Neutrophil (primary cell): ENCODE measurements at regions not wholly inside any gene's neighbourhood (a gene's known extent, or its start where the extent isn't known, plus 50 kb on each side); places are given as distances from the start of the nearest gene placed in this dataset.

Experiments
- H3K27ac ChIP-seq: fragments of 200-600 bp; sonication (generic); 2 replicates; pipeline ENCODE4 v1.5.1; 2016; ENCODE audit warnings: mild to moderate bottlenecking, moderate library complexity
- H3K27me3 ChIP-seq: fragments of 200-600 bp; sonication (generic); 2 replicates; pipeline ENCODE4 v1.6.0; 2016; ENCODE audit warnings: mild to moderate bottlenecking
- H3K36me3 ChIP-seq: fragments of 200-600 bp; sonication (generic); 2 replicates; pipeline ENCODE4 v1.5.1; 2017
- H3K4me1 ChIP-seq, 2 experiments: fragments of 200-600 bp in 1 of 2; sonication (generic) in 1 of 2; 1 replicate in 1 of 2; 2 replicates in 1 of 2; pipeline versions ENCODE4 v1.5.1 to v1.6.1; 2013 to 2016; ENCODE audit warnings: low read depth in 1 of 2, low read length in 1 of 2, mild to moderate bottlenecking in 1 of 2, moderate library complexity in 1 of 2; ENCODE audit not compliant: control insufficient read depth in 1 of 2, insufficient read depth in 1 of 2
- H3K4me3 ChIP-seq, 2 experiments: fragments of 200-600 bp in 1 of 2; sonication (generic) in 1 of 2; 1 replicate in 1 of 2; 2 replicates in 1 of 2; pipeline ENCODE4 v1.5.1; 2013 to 2016; ENCODE audit warnings: low read depth in 1 of 2, low read length in 1 of 2, mild to moderate bottlenecking in 1 of 2, moderate library complexity in 1 of 2
- H3K9me3 ChIP-seq: fragments of 200-600 bp; sonication (generic); 2 replicates; pipeline ENCODE4 v1.5.1; 2016
- CTCF ChIP-seq: fragments of 200-600 bp; sonication (generic); IDR thresholded peaks from 2 replicates; pipeline ENCODE4 v1.5.1; 2016; ENCODE audit warnings: antibody characterized with exemption

- no peaks in the 10 kb centered on the region for H3K4me1 ChIP-seq
- no peaks in the 10 kb centered on the region for H3K27me3 ChIP-seq
- H3K36me3 ChIP-seq: no peaks in the 10 kb centered on the region
- no peak for TF ChIP-seq CTCF
- H3K9me3 ChIP-seq: no peaks in the 10 kb centered on the region
- H3K27ac ChIP-seq: no peak overlapping the region
- no peak overlapping the region for H3K4me3 ChIP-seq
These were observed 456.7 kb downstream of the SOX11 start for GRCh38 chr2:6148882-6149281.

DNA sequence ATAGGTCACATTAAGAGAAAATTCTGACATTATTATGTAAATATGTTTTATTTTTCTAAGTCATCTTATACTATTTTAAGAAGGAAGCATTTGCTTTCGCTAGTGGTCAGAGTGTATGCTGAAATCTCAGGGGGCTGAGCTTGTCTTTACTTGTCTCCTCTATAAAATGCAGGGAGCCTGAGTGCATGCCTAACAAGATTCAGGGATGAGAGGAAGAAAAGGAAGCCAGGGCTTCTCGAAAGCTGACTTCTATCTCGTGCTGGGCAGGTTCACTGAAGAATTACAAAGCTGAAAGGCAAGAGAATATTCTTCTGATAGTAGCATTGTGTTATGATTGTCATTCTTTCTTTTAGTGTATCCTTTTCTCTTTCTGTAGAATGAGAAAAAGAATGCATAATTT lies 467.4 kb downstream of the SOX11 start:
- TF ChIP-seq CTCF: no peak
- Histone ChIP-seq H3K27ac (no peak overlapping the region), H3K4me3 (no peak overlapping the region), H3K36me3 (no peaks in the 10 kb centered on the region), H3K4me1 (no peaks in the 10 kb centered on the region), H3K27me3 (no peaks in the 10 kb centered on the region), H3K9me3 (no peaks in the 10 kb centered on the region)

GRCh38 chr2:6163932-6164331 lies 471.7 kb downstream of the SOX11 start:
- Histone ChIP-seq H3K4me1 (no peaks in the 10 kb centered on the region), H3K27ac (no peak overlapping the region), H3K27me3 (no peaks in the 10 kb centered on the region), H3K4me3 (no peak overlapping the region), H3K9me3 (no peaks in the 10 kb centered on the region), H3K36me3 (no peaks in the 10 kb centered on the region)
- TF ChIP-seq CTCF: no peak

- H3K4me1 ChIP-seq: no peaks in the 10 kb centered on the region
- no peak for TF ChIP-seq CTCF
- H3K27me3 ChIP-seq: no peaks in the 10 kb centered on the region
These were observed 473.0 kb downstream of the SOX11 start for GRCh38 chr2:6164986-6165747.

DNA sequence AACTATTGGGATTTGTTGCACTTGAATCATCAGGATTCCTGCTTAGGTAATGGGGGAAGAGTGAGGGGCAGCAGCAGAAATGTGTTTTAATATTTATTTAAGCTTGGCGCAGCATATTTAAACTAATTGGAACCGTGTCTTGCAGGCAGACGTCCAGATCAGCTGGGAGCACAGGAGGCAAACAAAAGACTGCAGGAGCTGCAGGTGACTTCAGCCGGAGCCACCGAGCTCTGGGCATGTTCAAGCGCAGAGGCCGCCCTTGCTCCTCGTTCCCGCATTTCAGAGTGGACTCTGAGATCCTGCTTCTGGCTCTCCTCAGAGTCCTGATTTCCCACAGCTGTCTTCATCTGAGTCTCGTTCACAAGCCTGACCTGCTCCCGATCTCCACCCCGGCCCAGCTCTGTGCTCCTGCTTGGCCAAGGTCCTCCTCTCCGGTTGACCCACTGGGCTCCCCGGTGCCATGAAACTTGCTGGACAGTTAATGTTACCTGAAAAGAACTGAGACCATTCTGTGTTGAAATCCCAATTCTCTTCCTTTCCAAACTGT lies 475.5 kb downstream of the SOX11 start:
- H3K27ac ChIP-seq: no peak overlapping the region
- H3K27me3 ChIP-seq: no peaks in the 10 kb centered on the region
- no peak overlapping the region for H3K4me3 ChIP-seq
- no peaks in the 10 kb centered on the region for H3K36me3 ChIP-seq
- no peaks in the 10 kb centered on the region for H3K9me3 ChIP-seq
- no peak for TF ChIP-seq CTCF
- H3K4me1 ChIP-seq: no peaks in the 10 kb centered on the region

More at GRCh38 chr2:6164986-6165747, 473.0 kb downstream of the SOX11 start:
- H3K36me3 ChIP-seq: no peaks in the 10 kb centered on the region
- H3K4me3 ChIP-seq: no peak overlapping the region
- no peaks in the 10 kb centered on the region for H3K9me3 ChIP-seq
- no peak overlapping the region for H3K27ac ChIP-seq
